Muscle layer of duodenum (tissue), 2 donors: ENCODE measurements at regions not wholly inside any gene's neighbourhood (a gene's known extent, or its start where the extent isn't known, plus 50 kb on each side); places are given as distances from the start of the nearest gene placed in this dataset.

ENCODE experiments used
- H3K27ac ChIP-seq: one replicate; pipeline ENCODE4 v1.7.0; 2013; ENCODE audit warnings: mild to moderate bottlenecking, low read length
- H3K27me3 ChIP-seq: one replicate; pipeline ENCODE4 v1.7.0; 2013; ENCODE audit warnings: low read depth, mild to moderate bottlenecking, control low read depth, low read length
- H3K36me3 ChIP-seq, 2 donors: one replicate each; pipeline ENCODE4 v1.7.0; 2013; ENCODE audit warnings: low read length in 2 of 2, control low read depth in 1 of 2, mild to moderate bottlenecking in 1 of 2; ENCODE audit not compliant: insufficient read depth in 2 of 2, control insufficient read depth in 1 of 2
- H3K4me1 ChIP-seq, 2 donors: one replicate each; pipeline ENCODE4 v1.7.0; 2013; ENCODE audit warnings: low read length in 2 of 2, mild to moderate bottlenecking in 2 of 2, control low read depth in 1 of 2, moderate library complexity in 1 of 2; ENCODE audit not compliant: insufficient read depth in 2 of 2, control insufficient read depth in 1 of 2
- H3K4me3 ChIP-seq, 2 donors: one replicate each; pipeline ENCODE4 v1.7.0; 2013; ENCODE audit warnings: low read length in 2 of 2, low read depth in 1 of 2, mild to moderate bottlenecking in 1 of 2
- H3K9me3 ChIP-seq, 2 donors: one replicate each; pipeline ENCODE4 v1.7.0; 2013; ENCODE audit warnings: low read length in 2 of 2, control low read depth in 1 of 2, mild to moderate bottlenecking in 1 of 2; ENCODE audit not compliant: control insufficient read depth in 1 of 2
- donor health status: healthy.

GRCh38 chr17:33381201-33381600 is 88.1 kb upstream of the ASIC2 start:
- no peaks in the 10 kb centered on the region for H3K36me3 ChIP-seq
- H3K4me1 ChIP-seq: no peaks in the 10 kb centered on the region
- no peaks in the 10 kb centered on the region for H3K9me3 ChIP-seq
- H3K4me3 ChIP-seq: no peak overlapping the region
- no peaks in the 10 kb centered on the region for H3K27me3 ChIP-seq
- no peak overlapping the region for H3K27ac ChIP-seq

GRCh38 chr17:33383488-33384023 is 90.5 kb upstream of the ASIC2 start:
- Histone ChIP-seq H3K36me3 (no peaks in the 10 kb centered on the region), H3K4me1 (no peaks in the 10 kb centered on the region), H3K4me3 (no peak overlapping the region), H3K27ac (no peak overlapping the region), H3K9me3 (no peaks in the 10 kb centered on the region), H3K27me3 (no peaks in the 10 kb centered on the region)

GRCh38 chr17:33385133-33385532 is 92.0 kb upstream of the ASIC2 start:
- no peaks in the 10 kb centered on the region for H3K9me3 ChIP-seq
- no peaks in the 10 kb centered on the region for H3K27me3 ChIP-seq
- H3K36me3 ChIP-seq: no peaks in the 10 kb centered on the region
- no peak overlapping the region for H3K4me3 ChIP-seq
- no peaks in the 10 kb centered on the region for H3K4me1 ChIP-seq
- H3K27ac ChIP-seq: no peak overlapping the region

GRCh38 chr17:33385713-33386112 is 92.6 kb upstream of the ASIC2 start:
- H3K9me3 ChIP-seq: no peaks in the 10 kb centered on the region
- no peak overlapping the region for H3K4me3 ChIP-seq
- no peak overlapping the region for H3K27ac ChIP-seq
- no peaks in the 10 kb centered on the region for H3K27me3 ChIP-seq
- no peaks in the 10 kb centered on the region for H3K36me3 ChIP-seq
- no peaks in the 10 kb centered on the region for H3K4me1 ChIP-seq

GRCh38 chr17:33387406-33387805 is 94.3 kb upstream of the ASIC2 start:
- H3K27me3 ChIP-seq: no peaks in the 10 kb centered on the region
- H3K27ac ChIP-seq: no peak overlapping the region
- H3K4me3 ChIP-seq: no peak overlapping the region
- no peaks in the 10 kb centered on the region for H3K36me3 ChIP-seq
- no peaks in the 10 kb centered on the region for H3K4me1 ChIP-seq
- H3K9me3 ChIP-seq: no peaks in the 10 kb centered on the region

- H3K9me3 ChIP-seq: no peaks in the 10 kb centered on the region
- H3K27ac ChIP-seq: no peak overlapping the region
- H3K36me3 ChIP-seq: no peaks in the 10 kb centered on the region
- no peaks in the 10 kb centered on the region for H3K27me3 ChIP-seq
- H3K4me3 ChIP-seq: no peak overlapping the region
- no peaks in the 10 kb centered on the region for H3K4me1 ChIP-seq
These were observed 96.5 kb upstream of the ASIC2 start for GRCh38 chr17:33389504-33390135.

GRCh38 chr17:33390479-33391176 is 97.5 kb upstream of the ASIC2 start:
- no peak overlapping the region for H3K27ac ChIP-seq
- H3K36me3 ChIP-seq: no peaks in the 10 kb centered on the region
- H3K4me1 ChIP-seq: no peaks in the 10 kb centered on the region
- no peaks in the 10 kb centered on the region for H3K9me3 ChIP-seq
- no peaks in the 10 kb centered on the region for H3K27me3 ChIP-seq
- H3K4me3 ChIP-seq: no peak overlapping the region

GRCh38 chr17:33396818-33397217 is 103.7 kb upstream of the ASIC2 start:
- H3K36me3 ChIP-seq: no peaks in the 10 kb centered on the region
- H3K9me3 ChIP-seq: no peaks in the 10 kb centered on the region
- no peaks in the 10 kb centered on the region for H3K27me3 ChIP-seq
- no peaks in the 10 kb centered on the region for H3K4me1 ChIP-seq
- no peak overlapping the region for H3K4me3 ChIP-seq
- no peak overlapping the region for H3K27ac ChIP-seq

- Histone ChIP-seq H3K36me3 (no peaks in the 10 kb centered on the region), H3K27me3 (no peaks in the 10 kb centered on the region), H3K4me3 (no peak overlapping the region), H3K9me3 (no peaks in the 10 kb centered on the region), H3K4me1 (no peaks in the 10 kb centered on the region), H3K27ac (no peak overlapping the region)
These were observed 105.3 kb upstream of the ASIC2 start for GRCh38 chr17:33398386-33398785.

GRCh38 chr17:33401249-33401648 is 108.2 kb upstream of the ASIC2 start:
- Histone ChIP-seq H3K9me3 (no peaks in the 10 kb centered on the region), H3K36me3 (no peaks in the 10 kb centered on the region), H3K4me1 (no peaks in the 10 kb centered on the region), H3K27me3 (no peaks in the 10 kb centered on the region), H3K4me3 (no peak overlapping the region), H3K27ac (no peak overlapping the region)

GRCh38 chr17:33403194-33403593 is 110.1 kb upstream of the ASIC2 start:
- Histone ChIP-seq H3K9me3 (no peaks in the 10 kb centered on the region), H3K27me3 (no peaks in the 10 kb centered on the region), H3K4me1 (no peaks in the 10 kb centered on the region), H3K36me3 (no peaks in the 10 kb centered on the region), H3K27ac (no peak overlapping the region), H3K4me3 (no peak overlapping the region)
